ENCODE measurements at regions not wholly inside any gene's neighbourhood (a gene's known extent, or its start where the extent isn't known, plus 50 kb on each side); places are given as distances from the start of the nearest gene placed in this dataset.

DNA sequence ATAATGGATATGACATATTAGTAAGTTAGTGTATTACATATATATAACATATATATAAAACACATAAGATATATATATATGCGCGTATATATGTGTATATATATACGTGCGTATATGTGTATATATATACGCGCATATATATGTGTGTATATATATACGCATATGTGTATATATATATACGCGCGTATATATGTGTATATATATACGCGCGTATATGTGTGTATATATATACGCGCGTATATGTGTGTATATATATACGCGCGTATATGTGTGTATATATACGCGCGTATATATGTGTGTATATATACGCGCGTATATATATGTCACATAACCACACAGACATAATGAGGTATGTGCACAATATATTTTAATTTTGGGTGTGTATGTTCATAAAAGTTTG, 327.8 kb downstream of the MEIS1 start:
- TF ChIP-seq, protein P1, sequence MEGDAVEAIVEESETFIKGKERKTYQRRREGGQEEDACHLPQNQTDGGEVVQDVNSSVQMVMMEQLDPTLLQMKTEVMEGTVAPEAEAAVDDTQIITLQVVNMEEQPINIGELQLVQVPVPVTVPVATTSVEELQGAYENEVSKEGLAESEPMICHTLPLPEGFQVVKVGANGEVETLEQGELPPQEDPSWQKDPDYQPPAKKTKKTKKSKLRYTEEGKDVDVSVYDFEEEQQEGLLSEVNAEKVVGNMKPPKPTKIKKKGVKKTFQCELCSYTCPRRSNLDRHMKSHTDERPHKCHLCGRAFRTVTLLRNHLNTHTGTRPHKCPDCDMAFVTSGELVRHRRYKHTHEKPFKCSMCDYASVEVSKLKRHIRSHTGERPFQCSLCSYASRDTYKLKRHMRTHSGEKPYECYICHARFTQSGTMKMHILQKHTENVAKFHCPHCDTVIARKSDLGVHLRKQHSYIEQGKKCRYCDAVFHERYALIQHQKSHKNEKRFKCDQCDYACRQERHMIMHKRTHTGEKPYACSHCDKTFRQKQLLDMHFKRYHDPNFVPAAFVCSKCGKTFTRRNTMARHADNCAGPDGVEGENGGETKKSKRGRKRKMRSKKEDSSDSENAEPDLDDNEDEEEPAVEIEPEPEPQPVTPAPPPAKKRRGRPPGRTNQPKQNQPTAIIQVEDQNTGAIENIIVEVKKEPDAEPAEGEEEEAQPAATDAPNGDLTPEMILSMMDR (IDR thresholded peaks at IDR 0.05; ENCODE audit: low read length): no peak
- TF ChIP-seq EZH2 (optimal IDR thresholded peaks at IDR 0.05; ENCODE audit: low read depth, low read length) (no peak), EZH2phosphoT487 (IDR thresholded peaks at IDR 0.05; ENCODE audit: low read length) (no peak)

All from MM.1S (cell line).